ENCODE measurements at regions not wholly inside any gene's neighbourhood (a gene's known extent, or its start where the extent isn't known, plus 50 kb on each side); places are given as distances from the start of the nearest gene placed in this dataset.
"Not testable (repeated sequence)": the region's sequence is repeated elsewhere in the genome, so short reads cannot be mapped to it uniquely, and the experiment has no call there.

DNA sequence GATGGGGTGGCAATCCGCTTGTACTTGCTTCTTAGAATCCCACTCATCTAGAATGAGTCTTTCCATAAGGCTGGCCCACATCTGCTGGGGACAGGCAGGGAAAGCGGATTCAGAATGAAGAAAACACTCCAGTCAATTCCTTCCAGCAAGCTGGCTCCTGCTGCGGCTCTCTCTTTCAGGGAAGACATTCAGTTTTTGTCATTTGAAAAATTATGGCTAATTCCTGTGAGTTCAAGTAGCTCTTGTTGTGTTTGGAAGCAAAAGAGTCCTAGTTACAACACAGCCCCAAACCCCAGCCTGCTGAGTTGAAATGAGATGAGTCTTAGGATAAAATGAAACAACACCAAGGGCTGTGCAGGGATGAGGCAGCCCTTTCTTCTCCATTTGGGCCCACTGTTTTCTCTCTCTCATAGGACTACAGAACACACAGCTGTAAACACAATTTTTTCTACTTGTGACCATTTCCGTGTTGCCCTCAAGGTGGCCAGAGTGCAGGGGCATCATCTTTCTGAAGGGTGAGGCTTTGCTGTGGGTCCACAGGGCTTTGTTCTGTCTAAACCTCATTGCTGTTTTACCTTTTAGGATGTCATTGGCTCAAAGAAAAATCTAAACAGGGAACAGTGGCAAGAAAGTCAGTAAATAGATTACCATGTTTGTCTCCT, 90.8 kb upstream of the EEPD1 start:
- DNase-seq (ENCODE audit: low read depth) = no peak
- TF ChIP-seq, protein P1, sequence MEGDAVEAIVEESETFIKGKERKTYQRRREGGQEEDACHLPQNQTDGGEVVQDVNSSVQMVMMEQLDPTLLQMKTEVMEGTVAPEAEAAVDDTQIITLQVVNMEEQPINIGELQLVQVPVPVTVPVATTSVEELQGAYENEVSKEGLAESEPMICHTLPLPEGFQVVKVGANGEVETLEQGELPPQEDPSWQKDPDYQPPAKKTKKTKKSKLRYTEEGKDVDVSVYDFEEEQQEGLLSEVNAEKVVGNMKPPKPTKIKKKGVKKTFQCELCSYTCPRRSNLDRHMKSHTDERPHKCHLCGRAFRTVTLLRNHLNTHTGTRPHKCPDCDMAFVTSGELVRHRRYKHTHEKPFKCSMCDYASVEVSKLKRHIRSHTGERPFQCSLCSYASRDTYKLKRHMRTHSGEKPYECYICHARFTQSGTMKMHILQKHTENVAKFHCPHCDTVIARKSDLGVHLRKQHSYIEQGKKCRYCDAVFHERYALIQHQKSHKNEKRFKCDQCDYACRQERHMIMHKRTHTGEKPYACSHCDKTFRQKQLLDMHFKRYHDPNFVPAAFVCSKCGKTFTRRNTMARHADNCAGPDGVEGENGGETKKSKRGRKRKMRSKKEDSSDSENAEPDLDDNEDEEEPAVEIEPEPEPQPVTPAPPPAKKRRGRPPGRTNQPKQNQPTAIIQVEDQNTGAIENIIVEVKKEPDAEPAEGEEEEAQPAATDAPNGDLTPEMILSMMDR (IDR thresholded peaks at IDR 0.05; ENCODE audit: low read depth, low read length, missing control alignments) = no peak

DNA sequence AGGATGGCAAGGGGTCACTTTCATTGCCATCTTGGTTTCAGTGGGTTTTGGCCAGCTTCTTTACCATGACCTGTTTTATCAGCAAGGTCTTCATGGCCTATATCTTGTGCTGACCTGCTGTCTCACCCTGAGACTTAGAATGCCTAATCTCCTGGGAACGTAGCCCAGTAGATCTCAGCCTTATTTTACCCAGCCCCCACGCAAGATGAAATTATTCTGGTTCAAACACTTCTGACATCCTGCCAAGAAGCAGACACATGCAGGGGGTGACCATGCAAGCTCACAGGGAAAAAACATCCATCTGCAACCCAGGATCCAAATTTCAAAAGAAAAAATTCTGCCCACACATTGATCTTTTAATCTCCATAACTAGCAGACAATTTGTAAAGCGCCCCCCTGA, 88.4 kb upstream of the EEPD1 start:
- no peak for DNase-seq (ENCODE audit: low read depth)
- TF ChIP-seq, protein P1 (IDR thresholded peaks at IDR 0.05; ENCODE audit: low read depth, low read length, missing control alignments) = no peak

More for the DNA sequence above, 90.8 kb upstream of the EEPD1 start:
- no peak overlapping the region for H3K4me3 ChIP-seq (ENCODE audit: low read depth, low read length)

DNA sequence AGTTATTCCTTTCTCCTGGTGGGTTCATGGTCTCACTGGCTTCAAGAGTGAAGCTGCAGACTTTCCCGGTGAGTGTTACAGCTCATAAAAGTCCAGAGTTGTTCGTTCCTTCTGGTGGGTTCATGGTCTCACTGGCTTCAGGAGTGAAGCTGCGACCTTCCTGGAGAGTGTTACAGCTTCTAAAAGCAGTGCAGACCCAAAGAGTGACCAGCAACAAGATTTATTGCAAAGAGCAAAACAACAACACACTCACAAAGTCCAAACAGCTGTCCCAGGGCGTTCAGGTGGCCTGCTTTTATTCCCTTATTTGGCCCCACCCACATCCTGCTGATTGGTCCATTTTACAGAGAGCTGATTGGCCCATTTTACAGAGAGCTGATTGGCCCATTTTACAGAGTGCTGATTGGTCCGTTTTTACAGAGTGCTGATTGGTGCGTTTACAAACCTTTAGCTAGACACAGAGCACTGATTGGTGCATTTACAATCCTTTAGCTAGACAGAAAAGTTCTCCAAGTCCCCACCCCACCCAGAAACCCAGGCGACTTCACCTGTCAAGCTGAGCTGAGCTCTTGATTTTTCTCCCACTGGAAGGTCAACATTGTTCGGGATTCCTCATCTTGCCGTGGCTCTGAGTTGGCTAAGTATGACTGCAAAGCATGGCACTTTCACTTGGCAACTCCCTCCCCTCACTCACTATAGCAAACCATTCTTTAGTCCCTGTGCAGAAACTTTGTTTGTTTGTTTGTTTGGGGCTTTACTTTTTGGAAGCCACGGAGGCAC, 87.3 kb upstream of the EEPD1 start:
- DNase-seq (ENCODE audit: low read depth); H3K4me3 ChIP-seq (ENCODE audit: low read depth, low read length): not testable (repeated sequence)

More for the DNA sequence above, 88.4 kb upstream of the EEPD1 start:
- no peak overlapping the region for H3K4me3 ChIP-seq (ENCODE audit: low read depth, low read length)

DNA sequence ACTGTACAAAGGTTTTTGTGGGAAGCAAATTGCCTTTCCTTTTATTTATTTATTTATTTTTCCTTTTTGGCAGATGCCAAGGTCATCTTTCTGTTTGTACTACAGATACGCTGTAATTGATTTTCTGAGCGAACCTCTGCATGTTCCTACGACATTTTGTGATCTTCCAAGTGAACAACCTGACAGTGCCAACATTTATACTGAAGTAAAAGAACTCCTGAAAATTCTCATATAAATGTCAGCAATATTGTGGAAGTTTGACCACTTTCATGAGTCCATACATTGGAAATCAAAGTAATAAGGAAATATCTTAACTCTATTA, 86.8 kb upstream of the EEPD1 start:
- no peak overlapping the region for H3K4me3 ChIP-seq (ENCODE audit: low read depth, low read length)
- TF ChIP-seq, protein P1 (IDR thresholded peaks at IDR 0.05; ENCODE audit: low read depth, low read length, missing control alignments) = no peak
- DNase-seq (ENCODE audit: low read depth) = no peak

DNA sequence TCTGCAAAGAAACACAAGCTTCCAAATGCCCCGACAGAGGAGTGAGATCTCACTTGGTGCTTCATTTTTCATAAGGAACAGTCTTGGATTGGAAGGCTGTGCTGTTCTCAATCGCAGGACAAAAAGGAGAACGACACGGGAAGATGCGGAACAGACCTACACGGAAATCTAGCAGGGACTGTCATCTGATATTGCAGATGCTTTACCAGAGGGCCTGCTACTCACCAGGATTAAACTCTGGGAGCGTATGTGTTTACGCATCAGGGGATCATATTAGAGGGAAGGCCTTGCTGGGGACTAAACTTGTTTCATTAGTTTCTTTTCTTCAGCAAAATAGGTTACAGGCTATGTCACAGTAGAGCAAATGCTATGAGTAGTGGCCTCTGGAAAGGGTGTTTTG, 82.8 kb upstream of the EEPD1 start:
- DNase-seq (ENCODE audit: low read depth) = no peak
- TF ChIP-seq, protein P1 (IDR thresholded peaks at IDR 0.05; ENCODE audit: low read depth, low read length, missing control alignments) = no peak
- H3K4me3 ChIP-seq (ENCODE audit: low read depth, low read length) = no peak overlapping the region

DNA sequence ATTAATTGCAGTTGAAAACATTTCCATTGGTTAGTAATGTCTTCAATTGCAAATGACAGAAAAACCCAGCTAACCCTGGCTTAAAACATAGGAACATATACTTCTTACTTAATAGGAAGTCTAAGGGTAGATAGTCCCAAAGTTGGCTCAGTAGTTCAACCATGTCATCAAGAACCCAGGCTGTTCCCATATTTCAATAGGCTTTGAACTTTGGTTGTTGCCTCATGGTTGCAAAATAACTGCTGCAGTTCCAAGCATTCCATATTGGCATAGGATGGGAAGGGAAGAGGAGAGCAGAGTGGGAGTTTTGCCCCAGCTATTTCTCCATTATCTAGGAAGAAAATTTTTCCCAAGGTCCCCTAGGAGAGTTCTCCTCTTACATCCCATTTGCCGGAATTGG, 81.4 kb upstream of the EEPD1 start:
- no peak for DNase-seq (ENCODE audit: low read depth)
- no peak overlapping the region for H3K4me3 ChIP-seq (ENCODE audit: low read depth, low read length)
- TF ChIP-seq, protein P1 (IDR thresholded peaks at IDR 0.05; ENCODE audit: low read depth, low read length, missing control alignments) = no peak

DNA sequence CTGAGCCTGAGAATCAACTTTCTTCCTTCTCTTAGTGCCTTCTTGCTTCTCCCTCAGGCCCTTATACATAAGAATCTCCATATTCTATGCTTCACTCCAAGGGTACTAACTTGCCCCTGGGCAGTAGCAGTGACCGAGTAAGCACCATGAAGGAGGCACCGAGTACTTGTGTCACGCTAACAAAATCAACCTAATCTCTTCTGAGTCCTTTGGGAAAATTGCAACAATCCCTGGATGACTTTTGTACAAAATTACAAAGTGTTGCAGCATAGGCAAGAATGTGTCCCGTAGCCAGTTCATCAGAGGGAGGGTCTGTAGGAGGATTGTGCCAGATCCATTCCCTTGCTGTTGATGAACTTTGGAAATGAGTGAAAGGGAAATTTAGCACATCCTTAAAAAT, 80.4 kb upstream of the EEPD1 start:
- no peak overlapping the region for H3K4me3 ChIP-seq (ENCODE audit: low read depth, low read length)
- DNase-seq (ENCODE audit: low read depth) = no peak
- TF ChIP-seq, protein P1 (IDR thresholded peaks at IDR 0.05; ENCODE audit: low read depth, low read length, missing control alignments) = no peak
